Panc1 (cell line): ENCODE measurements at regions not wholly inside any gene's neighbourhood (a gene's known extent, or its start where the extent isn't known, plus 50 kb on each side); places are given as distances from the start of the nearest gene placed in this dataset.

ENCODE experiments used
- CTCF ChIP-seq: fragments of 450-650 bp; IDR thresholded peaks from 2 replicates; pipeline ENCODE4 v1.5.1; 2017; ENCODE audit warnings: mild to moderate bottlenecking
- POLR2AphosphoS5 ChIP-seq: IDR thresholded peaks from 2 replicates; pipeline ENCODE4 v1.6.1; 2012; ENCODE audit warnings: mild to moderate bottlenecking, low read depth, low read length, moderate library complexity

GRCh38 chr6:18053078-18053477 lies 65.6 kb upstream of the KIF13A start:
- no peak for TF ChIP-seq CTCF
- no peak for TF ChIP-seq POLR2AphosphoS5
